GM12878 (cell line): ENCODE measurements at regions not wholly inside any gene's neighbourhood (a gene's known extent, or its start where the extent isn't known, plus 50 kb on each side); places are given as distances from the start of the nearest gene placed in this dataset.

ENCODE experiments used
- CBX5 ChIP-seq: sonication (generic); IDR thresholded peaks from 2 replicates; pipeline ENCODE4 v1.6.1; 2016; ENCODE audit warnings: low read depth, moderate library complexity, mild to moderate bottlenecking, inconsistent platforms
- ESRRA ChIP-seq: IDR thresholded peaks from 2 replicates; pipeline ENCODE4 v1.6.1; 2012; ENCODE audit warnings: mild to moderate bottlenecking, low read length, improper control_type of control experiment
- FOXM1 ChIP-seq: IDR thresholded peaks from 2 replicates; pipeline ENCODE4 v1.6.1; 2012; ENCODE audit warnings: low read depth, mild to moderate bottlenecking, inconsistent platforms, low read length, moderate library complexity
- HDGF ChIP-seq: fragments of 450-650 bp; IDR thresholded peaks from 2 replicates; pipeline ENCODE4 v1.6.1; 2016; ENCODE audit warnings: antibody characterized with exemption
- JUND ChIP-seq: IDR thresholded peaks from 2 replicates; pipeline ENCODE4 v1.6.1; 2012; ENCODE audit warnings: low read depth, mild to moderate bottlenecking, low read length, improper control_type of control experiment, moderate library complexity
- MTA2 ChIP-seq: fragments of 450-650 bp; IDR thresholded peaks from 2 replicates; pipeline ENCODE4 v1.6.1; 2016; ENCODE audit warnings: low read depth, mild to moderate bottlenecking, moderate library complexity
- MYC ChIP-seq: IDR thresholded peaks from 2 replicates; pipeline ENCODE4 v1.6.1; 2011; ENCODE audit warnings: mild to moderate bottlenecking, low read length, moderate library complexity, inconsistent platforms; ENCODE audit not compliant: insufficient read depth, insufficient replicate concordance, insufficient read length, severe bottlenecking
- SREBF2 ChIP-seq: IDR thresholded peaks from 2 replicates; pipeline ENCODE4 v1.6.1; 2012; ENCODE audit warnings: mild to moderate bottlenecking, low read length
- TF ChIP-seq, protein P1 (sequence below): fragments of 450-650 bp; IDR thresholded peaks from 2 replicates; pipeline ENCODE4 v1.6.1; 2018; ENCODE audit warnings: borderline replicate concordance, mild to moderate bottlenecking; ENCODE audit not compliant: partially characterized antibody
- TF ChIP-seq, protein P2 (sequence below): fragments of 450-650 bp; IDR thresholded peaks from 2 replicates; pipeline ENCODE4 v1.6.1; 2014; ENCODE audit warnings: mild to moderate bottlenecking

DNA sequence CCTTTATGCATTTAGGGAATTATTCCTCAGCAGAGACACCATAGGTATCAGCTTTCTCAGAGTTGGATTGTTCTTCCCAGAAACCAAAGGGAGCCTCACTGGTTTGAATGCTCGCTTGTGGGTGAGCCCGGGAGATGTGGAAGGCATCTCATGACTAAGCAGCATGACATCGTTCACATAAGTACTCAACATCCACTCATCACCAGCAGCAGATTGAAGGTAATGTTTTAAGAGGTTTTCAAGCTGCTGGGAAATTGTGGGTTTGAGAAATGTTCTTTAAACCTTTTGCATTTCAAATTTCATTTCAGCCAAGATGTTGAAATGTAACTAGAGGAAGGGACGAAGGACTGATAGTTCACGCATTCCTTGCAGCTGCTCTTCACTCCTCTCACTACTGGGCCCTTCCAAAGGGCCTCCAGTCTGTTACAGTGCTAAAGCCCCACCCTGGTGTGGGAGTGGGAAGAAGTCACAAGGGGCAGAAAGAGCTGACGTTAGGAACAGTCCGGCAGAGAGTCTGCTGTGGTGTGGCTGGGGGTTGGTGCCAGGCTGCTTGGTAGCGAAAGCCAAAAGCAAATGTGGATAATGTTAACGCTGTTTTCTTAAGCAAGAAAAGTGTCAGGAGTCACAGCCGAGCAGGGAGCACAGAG is 324.5 kb upstream of the EPHA4 start (continued):
- TF ChIP-seq, protein P1, sequence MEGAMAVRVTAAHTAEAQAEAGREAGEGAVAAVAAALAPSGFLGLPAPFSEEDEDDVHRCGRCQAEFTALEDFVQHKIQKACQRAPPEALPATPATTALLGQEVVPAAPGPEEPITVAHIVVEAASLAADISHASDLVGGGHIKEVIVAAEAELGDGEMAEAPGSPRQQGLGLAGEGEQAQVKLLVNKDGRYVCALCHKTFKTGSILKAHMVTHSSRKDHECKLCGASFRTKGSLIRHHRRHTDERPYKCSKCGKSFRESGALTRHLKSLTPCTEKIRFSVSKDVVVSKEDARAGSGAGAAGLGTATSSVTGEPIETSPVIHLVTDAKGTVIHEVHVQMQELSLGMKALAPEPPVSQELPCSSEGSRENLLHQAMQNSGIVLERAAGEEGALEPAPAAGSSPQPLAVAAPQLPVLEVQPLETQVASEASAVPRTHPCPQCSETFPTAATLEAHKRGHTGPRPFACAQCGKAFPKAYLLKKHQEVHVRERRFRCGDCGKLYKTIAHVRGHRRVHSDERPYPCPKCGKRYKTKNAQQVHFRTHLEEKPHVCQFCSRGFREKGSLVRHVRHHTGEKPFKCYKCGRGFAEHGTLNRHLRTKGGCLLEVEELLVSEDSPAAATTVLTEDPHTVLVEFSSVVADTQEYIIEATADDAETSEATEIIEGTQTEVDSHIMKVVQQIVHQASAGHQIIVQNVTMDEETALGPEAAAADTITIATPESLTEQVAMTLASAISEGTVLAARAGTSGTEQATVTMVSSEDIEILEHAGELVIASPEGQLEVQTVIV = no peak
- TF ChIP-seq MYC (no peak), MTA2 (no peak), JUND (no peak), CBX5 (no peak), FOXM1 (no peak), SREBF2 (no peak), HDGF (no peak), ESRRA (no peak)
- TF ChIP-seq, protein P2, sequence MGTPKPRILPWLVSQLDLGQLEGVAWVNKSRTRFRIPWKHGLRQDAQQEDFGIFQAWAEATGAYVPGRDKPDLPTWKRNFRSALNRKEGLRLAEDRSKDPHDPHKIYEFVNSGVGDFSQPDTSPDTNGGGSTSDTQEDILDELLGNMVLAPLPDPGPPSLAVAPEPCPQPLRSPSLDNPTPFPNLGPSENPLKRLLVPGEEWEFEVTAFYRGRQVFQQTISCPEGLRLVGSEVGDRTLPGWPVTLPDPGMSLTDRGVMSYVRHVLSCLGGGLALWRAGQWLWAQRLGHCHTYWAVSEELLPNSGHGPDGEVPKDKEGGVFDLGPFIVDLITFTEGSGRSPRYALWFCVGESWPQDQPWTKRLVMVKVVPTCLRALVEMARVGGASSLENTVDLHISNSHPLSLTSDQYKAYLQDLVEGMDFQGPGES = no peak
